ENCODE measurements at regions not wholly inside any gene's neighbourhood (a gene's known extent, or its start where the extent isn't known, plus 50 kb on each side); places are given as distances from the start of the nearest gene placed in this dataset.

- Histone ChIP-seq H3K9me3 (ENCODE audit: control insufficient read depth in 4 of 4, insufficient read depth in 3 of 4, low read length in 3 of 4) (peaks cover 0 to 4% (median 0%) of the 10 kb centered on the region in 4 donors), H3K4me3 (no peak overlapping the region), H3K27me3 (ENCODE audit: control insufficient read depth in 3 of 3, insufficient read depth in 3 of 3, low read length in 2 of 3) (no peaks in the 10 kb centered on the region), H3K36me3 (ENCODE audit: control insufficient read depth in 4 of 4, insufficient read depth in 4 of 4, low read length in 4 of 4) (no peaks in the 10 kb centered on the region), H3K27ac (ENCODE audit: low read depth in 1 of 2, low read length in 1 of 2) (no peak overlapping the region), H3K4me1 (ENCODE audit: control insufficient read depth in 5 of 5, insufficient read depth in 5 of 5, low read length in 5 of 5) (peaks cover 0 to 9% (median 0%) of the 10 kb centered on the region in 5 donors), H3K9ac (ENCODE audit: insufficient read depth in 1 of 2, low read length in 2 of 2) (no peak overlapping the region)
- ATAC-seq (ENCODE audit: insufficient read depth, low FRiP score) (no peak), DNase-seq (no peak)
- 58 to 78% methylated on average over 1 of the region's 1 CpG for WGBS, 2 donors
- no peak for TF ChIP-seq CTCF (IDR thresholded peaks at IDR 0.05; ENCODE audit: control extremely low read depth, extremely low read depth)
These were observed 574.7 kb upstream of the CLINT1 start for GRCh38 chr5:158433634-158434033.

- Histone ChIP-seq H3K27ac (ENCODE audit: low read depth in 1 of 2, low read length in 1 of 2) (peak overlapping the region in 1 of 2 donors; percentile 39), H3K9ac (ENCODE audit: insufficient read depth in 1 of 2, low read length in 2 of 2) (no peak overlapping the region), H3K36me3 (ENCODE audit: control insufficient read depth in 4 of 4, insufficient read depth in 4 of 4, low read length in 4 of 4) (no peaks in the 10 kb centered on the region), H3K4me3 (no peak overlapping the region), H3K4me1 (ENCODE audit: control insufficient read depth in 5 of 5, insufficient read depth in 5 of 5, low read length in 5 of 5) (peaks cover 0 to 9% (median 3%) of the 10 kb centered on the region in 5 donors), H3K27me3 (ENCODE audit: control insufficient read depth in 3 of 3, insufficient read depth in 3 of 3, low read length in 2 of 3) (no peaks in the 10 kb centered on the region), H3K9me3 (ENCODE audit: control insufficient read depth in 4 of 4, insufficient read depth in 3 of 4, low read length in 3 of 4) (peaks cover 0 to 6% (median 0%) of the 10 kb centered on the region in 4 donors)
- WGBS, 2 donors, result 87 to 100% methylated on average over 1 of the region's 1 CpG
- TF ChIP-seq CTCF (IDR thresholded peaks at IDR 0.05; ENCODE audit: control extremely low read depth, extremely low read depth), result no peak
- peak; percentile 15 to 72 (median 54) for DNase-seq
- ATAC-seq (ENCODE audit: insufficient read depth, low FRiP score), result peak; percentile 34
These were observed 572.6 kb upstream of the CLINT1 start for GRCh38 chr5:158431369-158432029.

GRCh38 chr5:158430798-158431167 is 571.8 kb upstream of the CLINT1 start:
- Histone ChIP-seq H3K4me3 (no peak overlapping the region), H3K27me3 (ENCODE audit: control insufficient read depth in 3 of 3, insufficient read depth in 3 of 3, low read length in 2 of 3) (no peaks in the 10 kb centered on the region), H3K27ac (ENCODE audit: low read depth in 1 of 2, low read length in 1 of 2) (no peak overlapping the region), H3K4me1 (ENCODE audit: control insufficient read depth in 5 of 5, insufficient read depth in 5 of 5, low read length in 5 of 5) (peaks cover 0 to 9% (median 3%) of the 10 kb centered on the region in 5 donors), H3K36me3 (ENCODE audit: control insufficient read depth in 4 of 4, insufficient read depth in 4 of 4, low read length in 4 of 4) (no peaks in the 10 kb centered on the region), H3K9me3 (ENCODE audit: control insufficient read depth in 4 of 4, insufficient read depth in 3 of 4, low read length in 3 of 4) (peaks cover 0 to 8% (median 0%) of the 10 kb centered on the region in 4 donors), H3K9ac (ENCODE audit: insufficient read depth in 1 of 2, low read length in 2 of 2) (no peak overlapping the region)
- no peak for TF ChIP-seq CTCF (IDR thresholded peaks at IDR 0.05; ENCODE audit: control extremely low read depth, extremely low read depth)
- WGBS, 2 donors, result 96 to 98% methylated on average over 2 of the region's 2 CpGs
- DNase-seq (no peak), ATAC-seq (ENCODE audit: insufficient read depth, low FRiP score) (no peak)

Measured in lung (tissue), 11 donors.